ENCODE measurements at regions not wholly inside any gene's neighbourhood (a gene's known extent, or its start where the extent isn't known, plus 50 kb on each side); places are given as distances from the start of the nearest gene placed in this dataset.

DNA sequence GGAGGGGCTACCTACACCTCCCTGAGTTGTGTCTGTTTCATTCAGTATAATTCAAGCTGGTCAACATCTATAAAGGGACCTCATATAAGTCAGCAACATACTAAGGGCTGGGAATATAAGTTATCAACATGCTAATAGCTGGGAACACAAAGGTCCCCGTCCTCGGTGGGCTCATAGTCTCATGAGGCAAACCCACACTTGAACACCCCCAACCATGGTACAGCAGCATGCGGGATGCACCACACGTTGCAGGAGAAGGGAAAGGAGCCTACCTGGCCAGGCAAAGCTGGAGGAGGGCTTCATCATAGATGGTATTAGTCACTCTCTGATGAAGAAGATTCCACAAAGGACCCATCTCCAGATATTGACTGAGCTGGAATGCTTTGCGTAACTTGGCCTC, 561.8 kb upstream of the B3GAT1 start:
- Mint-ChIP-seq H3K36me3 (ENCODE audit: insufficient read depth in 1 of 3, low read depth in 3 of 3) (no peaks in the 10 kb centered on the region), H3K4me1 (peaks cover 16 to 20% of the 10 kb centered on the region in 2 experiments), H3K4me3 (no peak overlapping the region), H3K9me3 (no peaks in the 10 kb centered on the region), H3K27me3 (ENCODE audit: low read depth) (peaks cover 9% of the 10 kb centered on the region), H3K27ac (no peak overlapping the region)
- Histone ChIP-seq H2BK15ac (ENCODE audit: low read depth, low read length) (no peak overlapping the region), H4K91ac (ENCODE audit: insufficient read length, low read depth, low read length) (no peak overlapping the region), H2AFZ (ENCODE audit: low read length) (no peak overlapping the region), H4K20me1 (ENCODE audit: control insufficient read depth, insufficient read depth, insufficient read length) (no peaks in the 10 kb centered on the region), H3K14ac (ENCODE audit: insufficient read depth, low read length) (no peak overlapping the region), H2BK120ac (ENCODE audit: low read depth, low read length, poor library complexity, severe bottlenecking) (no peak overlapping the region), H3K27ac (ENCODE audit: insufficient read length, low read depth, low read length) (no peak overlapping the region), H3K23me2 (ENCODE audit: insufficient read length, low read depth, low read length, poor library complexity, severe bottlenecking) (no peaks in the 10 kb centered on the region), H3K79me2 (ENCODE audit: insufficient read depth, low read length) (no peaks in the 10 kb centered on the region), H3K23ac (ENCODE audit: insufficient read length, low read depth, low read length) (no peak overlapping the region), H4K8ac (replicated peaks; ENCODE audit: insufficient read length, low read depth, low read length) (no peak overlapping the region), H2BK5ac (ENCODE audit: insufficient read length, low read length) (no peak overlapping the region), H3K79me1 (ENCODE audit: insufficient read depth, low read depth, low read length, poor library complexity, severe bottlenecking) (no peaks in the 10 kb centered on the region), H3K27me3 (ENCODE audit: insufficient read depth, low read length) (no peaks in the 10 kb centered on the region), H3K4me2 (ENCODE audit: insufficient read depth, insufficient read length, low read length) (no peak overlapping the region), H3K4me1 (ENCODE audit: insufficient read depth, low read length) (no peaks in the 10 kb centered on the region), H3K18ac (ENCODE audit: insufficient read length, low read depth, low read length) (no peak overlapping the region), H4K5ac (ENCODE audit: insufficient read length, low read depth, low read length) (no peak overlapping the region), H2BK12ac (ENCODE audit: insufficient read length, low read depth, low read length) (no peak overlapping the region), H3T11ph (ENCODE audit: low read length) (no peak overlapping the region), H3K9ac (ENCODE audit: extremely low read depth, insufficient read length, low read length) (no peak overlapping the region), H2BK20ac (ENCODE audit: low read depth, low read length, poor library complexity, severe bottlenecking) (no peak overlapping the region), H3K56ac (ENCODE audit: insufficient read length, low read depth, low read length) (no peak overlapping the region), H3K4ac (ENCODE audit: low read depth, low read length) (no peak overlapping the region), H3K9me3 (ENCODE audit: control insufficient read depth, low read depth, low read length) (no peaks in the 10 kb centered on the region), H2AK5ac (ENCODE audit: insufficient read length, low read length) (no peak overlapping the region)
- TF ChIP-seq, protein P1, sequence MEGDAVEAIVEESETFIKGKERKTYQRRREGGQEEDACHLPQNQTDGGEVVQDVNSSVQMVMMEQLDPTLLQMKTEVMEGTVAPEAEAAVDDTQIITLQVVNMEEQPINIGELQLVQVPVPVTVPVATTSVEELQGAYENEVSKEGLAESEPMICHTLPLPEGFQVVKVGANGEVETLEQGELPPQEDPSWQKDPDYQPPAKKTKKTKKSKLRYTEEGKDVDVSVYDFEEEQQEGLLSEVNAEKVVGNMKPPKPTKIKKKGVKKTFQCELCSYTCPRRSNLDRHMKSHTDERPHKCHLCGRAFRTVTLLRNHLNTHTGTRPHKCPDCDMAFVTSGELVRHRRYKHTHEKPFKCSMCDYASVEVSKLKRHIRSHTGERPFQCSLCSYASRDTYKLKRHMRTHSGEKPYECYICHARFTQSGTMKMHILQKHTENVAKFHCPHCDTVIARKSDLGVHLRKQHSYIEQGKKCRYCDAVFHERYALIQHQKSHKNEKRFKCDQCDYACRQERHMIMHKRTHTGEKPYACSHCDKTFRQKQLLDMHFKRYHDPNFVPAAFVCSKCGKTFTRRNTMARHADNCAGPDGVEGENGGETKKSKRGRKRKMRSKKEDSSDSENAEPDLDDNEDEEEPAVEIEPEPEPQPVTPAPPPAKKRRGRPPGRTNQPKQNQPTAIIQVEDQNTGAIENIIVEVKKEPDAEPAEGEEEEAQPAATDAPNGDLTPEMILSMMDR (conservative IDR thresholded peaks at IDR 0.05), result no peak
- no peak for DNase-seq
- no CpG with 5 or more reads among the region's 5 CpGs for WGBS (ENCODE audit: extremely low coverage, insufficient read length, low lambda C conversion rate)
